NCI-H526 treated with DMSO at 0.1 percent for 48 hours (cell line): ENCODE measurements at regions not wholly inside any gene's neighbourhood (a gene's known extent, or its start where the extent isn't known, plus 50 kb on each side); places are given as distances from the start of the nearest gene placed in this dataset.

Source experiments
- DNase-seq: peaks from one replicate; lab custom pipeline; 2025; lab: John Stamatoyannopoulos, UW

DNA sequence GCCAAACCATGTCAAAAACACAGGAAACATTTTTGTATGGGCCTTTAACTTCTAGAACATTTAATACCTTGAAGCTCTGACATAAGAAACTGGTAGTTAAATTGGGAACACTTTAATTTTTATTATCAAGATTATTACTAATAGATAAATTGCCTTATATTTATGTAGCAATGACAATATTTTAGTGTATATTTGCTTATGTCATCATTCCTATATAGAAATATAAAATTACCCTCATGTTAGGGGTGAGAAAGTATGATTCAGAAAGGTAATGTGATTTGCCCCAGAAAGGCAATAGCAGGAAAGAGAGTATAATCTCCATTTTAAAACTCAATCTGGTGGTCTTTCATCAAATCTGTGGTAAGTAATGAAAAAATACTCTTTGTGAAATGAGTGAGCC lies 147.4 kb downstream of the IL15 start:
- DNase-seq: no peak

DNA sequence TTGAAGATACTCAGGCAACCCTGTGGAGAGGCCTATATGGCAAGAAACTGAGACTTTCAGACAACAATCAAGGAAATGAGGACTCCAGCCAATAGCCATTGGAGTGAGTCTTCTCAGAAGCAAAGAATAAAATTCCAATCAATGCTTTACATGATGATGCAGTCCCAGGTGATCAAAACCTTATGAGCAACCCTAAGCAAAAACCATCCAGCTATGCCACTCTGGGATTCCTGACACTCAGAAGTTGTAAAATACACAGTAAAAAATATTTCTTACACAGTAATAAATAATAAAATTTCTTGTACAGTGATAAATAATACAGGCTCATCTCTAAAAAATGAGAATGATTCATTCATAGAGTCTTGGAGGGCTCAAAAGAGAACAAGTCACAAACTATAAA lies 150.6 kb downstream of the IL15 start:
- DNase-seq: no peak

GRCh38 chr4:141788169-141788915 lies 152.0 kb downstream of the IL15 start:
- no peak for DNase-seq

GRCh38 chr4:141789716-141790115 lies 153.3 kb downstream of the IL15 start:
- no peak for DNase-seq

GRCh38 chr4:141792164-141792563 lies 155.8 kb downstream of the IL15 start:
- no peak for DNase-seq

GRCh38 chr4:141797966-141798365 lies 161.6 kb downstream of the IL15 start:
- no peak for DNase-seq

DNA sequence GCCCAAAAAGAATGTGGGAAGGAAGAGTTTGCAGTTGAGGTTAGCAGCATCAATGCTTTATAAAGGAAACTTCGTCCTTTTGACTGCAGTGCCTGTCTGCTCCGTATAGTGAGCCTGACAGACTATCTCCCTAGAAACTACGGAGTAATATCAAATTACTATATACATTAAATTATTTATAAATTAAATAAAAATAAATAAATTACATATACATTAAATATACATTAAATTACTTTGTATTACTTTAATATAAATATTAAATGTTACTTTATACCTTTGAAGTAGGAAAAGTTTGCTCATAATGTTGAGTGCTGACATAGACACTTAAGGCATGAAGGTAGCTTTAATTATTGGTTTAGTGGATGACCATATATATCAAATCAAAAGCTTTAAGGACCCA lies 165.2 kb downstream of the IL15 start:
- DNase-seq: no peak

DNA sequence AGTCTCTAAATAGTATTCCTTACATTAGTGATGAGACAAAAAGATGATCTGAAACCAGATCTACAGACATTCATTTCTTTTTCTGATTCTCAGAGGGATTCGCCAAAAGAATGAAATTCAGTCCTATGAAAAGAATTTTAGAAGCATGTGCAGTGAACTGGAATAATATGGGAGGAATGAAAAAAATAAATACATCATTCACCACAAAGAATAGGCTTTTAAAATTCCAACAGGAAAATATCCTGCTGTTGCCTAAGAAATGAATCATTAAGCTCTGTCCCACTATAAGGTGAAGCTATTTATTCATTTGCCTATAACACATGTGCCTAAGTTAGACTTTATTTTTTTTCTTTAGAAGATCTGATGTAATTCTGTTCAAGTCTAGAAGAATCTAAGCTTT lies 165.9 kb downstream of the IL15 start:
- no peak for DNase-seq

DNA sequence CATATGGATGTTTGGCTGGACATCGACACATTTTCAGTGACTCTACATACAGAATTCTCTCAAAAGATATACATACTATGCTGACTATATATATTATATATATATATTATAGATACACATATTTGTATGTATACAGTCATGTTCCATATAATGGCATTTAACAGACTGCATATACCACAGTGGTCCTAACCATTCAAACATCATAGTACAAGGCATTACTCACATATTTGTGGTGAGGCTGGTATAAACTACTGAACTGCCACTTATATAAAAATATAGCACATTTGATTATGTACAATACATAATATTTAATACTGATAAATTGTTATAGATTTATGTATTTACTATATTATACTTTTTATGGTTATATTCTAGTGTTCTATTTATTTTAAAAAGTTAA lies 168.5 kb downstream of the IL15 start:
- DNase-seq: no peak

GRCh38 chr4:141807103-141807891 lies 170.9 kb downstream of the IL15 start:
- DNase-seq: no peak

DNA sequence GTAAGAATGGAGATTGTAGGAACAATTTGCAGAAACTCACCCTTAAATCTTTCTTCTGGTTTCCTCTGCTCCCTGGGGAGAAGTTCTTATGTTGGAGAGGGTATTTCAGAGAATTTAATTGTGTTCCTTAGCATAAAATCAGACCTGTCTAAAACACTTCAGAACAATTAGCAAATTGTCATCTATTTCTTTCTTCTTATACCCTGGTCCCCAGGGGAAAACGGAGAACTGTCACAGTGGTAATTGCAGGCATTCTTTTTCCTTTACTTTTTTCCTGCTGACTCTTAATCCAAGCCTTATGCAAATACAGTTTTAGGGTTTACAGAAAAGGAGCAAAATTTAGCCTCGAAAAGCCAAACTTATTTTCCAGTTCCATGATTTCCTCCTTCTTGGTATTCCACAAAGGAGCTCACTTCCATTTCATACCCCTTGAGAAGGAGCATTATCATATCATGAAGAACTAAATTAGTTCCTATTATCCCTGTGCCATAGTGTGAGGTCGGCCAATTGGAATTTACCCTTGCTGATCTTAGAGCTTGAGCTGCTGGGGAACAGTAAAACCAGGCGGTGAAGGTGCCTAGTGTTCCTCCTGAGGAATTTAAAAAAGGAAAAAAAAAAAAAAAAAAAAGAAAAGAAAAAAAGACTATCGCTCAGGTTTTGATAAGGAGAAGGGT lies 173.8 kb downstream of the IL15 start:
- no peak for DNase-seq

DNA sequence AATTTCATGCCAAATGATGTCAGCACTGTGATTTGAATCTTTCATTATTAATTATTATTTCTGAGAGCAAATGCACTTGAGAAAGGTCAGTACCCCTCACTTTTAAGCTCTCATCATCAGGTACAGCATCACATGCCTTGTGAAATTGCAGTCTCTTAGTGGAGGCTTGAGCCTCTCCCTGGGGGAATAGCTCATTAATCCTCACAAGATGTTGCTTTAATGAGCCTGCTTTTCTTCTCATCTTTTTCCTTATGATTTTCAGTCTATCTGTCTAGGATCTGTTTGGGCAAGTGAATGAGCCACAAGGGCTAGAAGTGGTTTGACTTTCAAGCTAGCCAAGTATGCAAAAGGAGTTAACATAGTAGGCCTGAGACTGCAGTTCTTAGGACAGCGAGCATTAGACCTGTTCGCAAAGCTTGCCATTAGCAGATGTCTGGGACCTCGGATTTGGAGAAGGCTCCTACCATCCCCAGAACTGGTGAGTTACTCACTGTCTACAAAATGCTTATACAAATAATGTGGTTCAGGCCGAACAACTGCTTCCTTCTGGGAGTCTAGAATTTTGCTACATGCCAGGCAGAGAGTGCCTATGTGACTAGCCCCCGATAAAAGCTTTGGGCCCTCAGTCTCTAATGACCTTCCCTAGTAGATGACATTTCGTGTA lies 174.5 kb downstream of the IL15 start:
- DNase-seq: no peak

- no peak for DNase-seq
Observed at GRCh38 chr4:141812158-141812557, 175.8 kb downstream of the IL15 start.

DNA sequence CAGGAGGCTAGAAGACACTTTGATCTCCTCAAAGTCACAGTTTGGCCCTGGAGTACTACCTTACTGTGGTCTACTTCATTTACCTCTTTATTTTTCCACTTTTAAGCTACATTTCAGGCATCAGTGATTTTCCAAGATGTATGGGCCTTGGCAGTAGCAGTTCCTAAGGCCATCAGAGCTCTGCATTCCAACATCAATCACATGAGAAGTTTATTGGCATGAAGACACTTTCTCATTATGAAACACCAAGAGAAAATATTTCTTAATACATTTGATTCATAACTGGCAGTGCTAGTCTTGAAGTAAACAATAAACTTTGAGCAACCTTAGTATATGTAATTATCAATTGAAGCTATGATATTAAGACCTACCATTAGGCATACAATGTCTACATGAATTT lies 178.1 kb downstream of the IL15 start:
- DNase-seq: no peak

DNA sequence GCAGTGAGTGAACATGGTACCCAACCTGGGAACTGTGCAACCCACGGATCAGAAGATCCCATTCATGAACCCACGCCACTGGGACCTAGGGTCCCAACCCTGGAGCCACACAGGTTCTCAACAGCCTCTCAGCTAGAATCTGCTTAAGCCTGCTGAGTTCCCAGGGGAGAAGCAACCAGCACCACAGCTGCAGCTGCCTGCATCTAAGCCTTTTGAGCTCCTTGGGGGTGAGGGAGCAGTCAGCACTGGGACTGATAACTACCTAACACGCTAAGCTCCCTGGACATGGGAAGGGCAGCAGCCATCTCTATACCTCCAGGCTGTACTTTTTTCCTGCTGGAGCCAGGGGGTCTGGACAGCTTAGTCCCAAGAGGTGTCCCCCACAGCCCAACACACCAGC lies 179.3 kb downstream of the IL15 start:
- no peak for DNase-seq

DNA sequence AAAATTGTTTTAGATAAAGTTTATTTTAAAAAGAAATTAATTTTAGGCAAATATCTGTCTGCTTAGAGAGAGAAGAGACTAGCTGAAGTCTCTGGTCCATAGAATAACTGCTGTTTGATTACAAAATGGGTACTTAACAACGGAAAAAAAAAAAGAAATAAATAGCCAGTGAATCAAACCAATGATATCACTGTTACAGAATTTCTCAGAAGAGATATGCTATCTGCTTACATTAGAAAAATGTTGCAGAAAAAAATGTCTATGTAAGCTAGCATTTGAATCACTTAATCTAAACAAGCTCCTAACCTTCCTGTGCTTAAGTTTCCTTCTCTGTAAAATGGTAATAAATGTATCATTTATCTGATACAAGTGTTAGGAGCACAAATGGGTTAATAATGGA lies 189.9 kb downstream of the IL15 start:
- DNase-seq: no peak

- no peak for DNase-seq
Observed at GRCh38 chr4:141833209-141833608, 196.8 kb downstream of the IL15 start.

DNA sequence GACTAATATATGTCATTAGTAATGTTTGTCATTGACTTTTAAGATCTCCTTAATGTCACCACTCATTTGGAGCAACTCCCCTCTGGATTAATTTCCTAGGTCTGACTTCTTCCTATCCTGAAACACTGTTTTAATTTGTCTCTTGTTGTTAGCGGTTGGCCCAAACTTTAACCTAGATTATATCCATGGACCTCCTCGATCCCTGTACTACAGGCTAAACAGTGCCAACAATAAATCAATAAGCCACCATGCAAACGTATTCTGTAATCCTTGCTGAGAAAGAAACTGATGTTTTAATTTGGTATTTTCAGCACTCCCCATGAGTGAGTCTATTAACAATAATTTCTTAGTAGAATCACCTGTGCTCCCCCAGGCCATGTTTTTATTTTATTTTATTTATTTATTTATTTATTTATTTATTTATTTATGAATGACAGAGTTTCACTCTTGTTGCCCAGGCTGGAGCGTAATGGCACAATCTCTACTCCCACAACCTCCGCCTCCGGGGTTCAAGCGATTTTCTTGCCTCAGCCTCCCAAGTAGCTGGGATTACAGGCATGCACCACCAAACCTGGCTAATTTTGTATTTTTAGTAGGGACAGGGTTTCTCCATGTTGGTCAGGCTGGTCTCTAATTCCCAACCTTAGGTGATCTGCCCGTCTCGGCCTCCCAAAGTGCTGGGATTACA lies 204.1 kb downstream of the IL15 start:
- DNase-seq: no peak

DNA sequence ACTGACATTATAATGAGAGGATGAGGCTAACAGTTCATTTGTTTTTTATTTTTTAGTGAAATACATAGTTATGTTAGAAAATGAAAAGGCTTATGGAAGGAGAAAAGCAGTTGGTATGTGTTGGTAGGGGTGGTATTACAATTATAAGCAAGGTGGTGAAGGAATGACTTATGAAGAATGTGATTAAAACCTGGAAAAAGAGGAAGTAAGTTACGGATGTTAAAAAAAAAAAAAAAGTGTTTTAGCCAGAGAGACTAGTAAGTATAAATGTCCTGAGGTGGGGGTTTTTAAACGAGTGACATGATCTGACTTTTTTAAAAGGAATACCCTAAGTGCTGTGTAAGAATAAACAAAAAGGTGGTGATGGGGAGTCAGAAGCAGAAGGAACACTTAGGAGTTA lies 206.8 kb downstream of the IL15 start:
- no peak for DNase-seq

DNA sequence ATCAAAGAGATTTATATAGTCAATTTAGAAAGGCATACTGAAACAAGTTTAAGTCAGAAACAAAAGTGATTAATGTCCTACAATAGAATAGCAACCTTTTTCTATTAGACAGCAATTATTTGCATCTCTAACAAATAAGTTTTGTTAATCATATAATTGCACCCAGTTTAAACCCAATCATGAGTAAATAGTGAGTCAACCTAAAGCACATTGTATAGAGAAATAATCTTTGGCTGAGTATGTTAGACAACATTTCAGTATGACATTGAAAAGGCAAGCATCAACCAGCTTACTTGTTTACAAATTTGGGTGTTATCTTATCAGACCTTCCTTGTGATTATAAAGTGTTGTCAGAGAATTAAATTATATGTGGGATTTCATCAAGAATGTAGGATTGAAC lies 209.5 kb downstream of the IL15 start:
- no peak for DNase-seq

- no peak for DNase-seq
Observed at GRCh38 chr4:141849367-141849766, 213.0 kb downstream of the IL15 start.

GRCh38 chr4:141849778-141850177 lies 213.4 kb downstream of the IL15 start:
- no peak for DNase-seq
